H9 (cell line): ENCODE measurements at regions not wholly inside any gene's neighbourhood (a gene's known extent, or its start where the extent isn't known, plus 50 kb on each side); places are given as distances from the start of the nearest gene placed in this dataset.

Experiments used
- DNase-seq: peaks from one replicate; pipeline ENCODE4 v3.0.0-alpha.2; 2017
- H2AFZ ChIP-seq: one replicate; pipeline ENCODE4 v1.6.1; 2013; ENCODE audit warnings: mild to moderate bottlenecking, low read length, control low read depth, moderate library complexity
- H2AK5ac ChIP-seq: 2 replicates; pipeline ENCODE4 v1.6.1; 2013; ENCODE audit warnings: low read length, control low read depth, mixed read lengths; ENCODE audit not compliant: insufficient read length
- H2BK120ac ChIP-seq: one replicate; pipeline ENCODE4 v1.6.1; 2013; ENCODE audit warnings: low read depth, mild to moderate bottlenecking, low read length, control low read depth, inconsistent platforms; ENCODE audit not compliant: poor library complexity, severe bottlenecking
- H2BK12ac ChIP-seq: 2 replicates; pipeline ENCODE4 v1.6.1; 2013; ENCODE audit warnings: low read length, control low read depth, mixed read lengths, low read depth; ENCODE audit not compliant: insufficient read length
- H2BK15ac ChIP-seq: 2 replicates; pipeline ENCODE4 v1.6.1; 2013; ENCODE audit warnings: low read depth, low read length, control low read depth
- H2BK20ac ChIP-seq: one replicate; pipeline ENCODE4 v1.6.1; 2013; ENCODE audit warnings: low read depth, mild to moderate bottlenecking, low read length, control low read depth, inconsistent platforms; ENCODE audit not compliant: poor library complexity, severe bottlenecking
- H2BK5ac ChIP-seq: 2 replicates; pipeline ENCODE4 v1.6.1; 2013; ENCODE audit warnings: low read length, control low read depth, mixed read lengths; ENCODE audit not compliant: insufficient read length
- H3K14ac ChIP-seq: 2 replicates; pipeline ENCODE4 v1.6.1; 2013; ENCODE audit warnings: low read length, control low read depth; ENCODE audit not compliant: insufficient read depth
- H3K18ac ChIP-seq: 2 replicates; pipeline ENCODE4 v1.6.1; 2013; ENCODE audit warnings: low read depth, mild to moderate bottlenecking, mixed read lengths, low read length, control low read depth; ENCODE audit not compliant: insufficient read length
- H3K23ac ChIP-seq: 2 replicates; pipeline ENCODE4 v1.6.1; 2013; ENCODE audit warnings: low read length, control low read depth, mixed read lengths, low read depth; ENCODE audit not compliant: insufficient read length
- H3K23me2 ChIP-seq: 2 replicates; pipeline ENCODE4 v1.6.1; 2013; ENCODE audit warnings: low read depth, mild to moderate bottlenecking, mixed read lengths, low read length, control low read depth; ENCODE audit not compliant: insufficient read length, poor library complexity, severe bottlenecking
- H3K27ac ChIP-seq: 2 replicates; pipeline ENCODE4 v1.5.1; 2013; ENCODE audit warnings: low read length, control low read depth, mixed read lengths, low read depth; ENCODE audit not compliant: insufficient read length
- H3K27me3 ChIP-seq: 2 replicates; pipeline ENCODE4 v1.6.1; 2013; ENCODE audit warnings: low read length, control low read depth, inconsistent platforms; ENCODE audit not compliant: insufficient read depth
- H3K4ac ChIP-seq: 2 replicates; pipeline ENCODE4 v1.6.1; 2013; ENCODE audit warnings: low read depth, mild to moderate bottlenecking, control low read depth, inconsistent platforms, low read length, moderate library complexity
- H3K4me1 ChIP-seq: 2 replicates; pipeline ENCODE4 v1.6.1; 2013; ENCODE audit warnings: low read length, control low read depth, inconsistent platforms; ENCODE audit not compliant: insufficient read depth
- H3K4me2 ChIP-seq: 2 replicates; pipeline ENCODE4 v1.6.1; 2013; ENCODE audit warnings: low read length, control low read depth, mixed read lengths; ENCODE audit not compliant: insufficient read length, insufficient read depth
- H3K56ac ChIP-seq: 2 replicates; pipeline ENCODE4 v1.6.1; 2013; ENCODE audit warnings: low read depth, mild to moderate bottlenecking, mixed read lengths, low read length, control low read depth; ENCODE audit not compliant: insufficient read length
- H3K79me1 ChIP-seq: 2 replicates; pipeline ENCODE4 v1.6.1; 2013; ENCODE audit warnings: low read depth, mild to moderate bottlenecking, moderate library complexity, low read length, control low read depth, inconsistent platforms; ENCODE audit not compliant: insufficient read depth, poor library complexity, severe bottlenecking
- H3K79me2 ChIP-seq: 2 replicates; pipeline ENCODE4 v1.6.1; 2013; ENCODE audit warnings: low read length, control low read depth, inconsistent platforms; ENCODE audit not compliant: insufficient read depth
- H3K9ac ChIP-seq: 2 replicates; pipeline ENCODE4 v1.6.1; 2013; ENCODE audit warnings: low read length, control low read depth, mixed read lengths; ENCODE audit not compliant: insufficient read length; ENCODE audit errors: extremely low read depth
- H3K9me3 ChIP-seq: one replicate; pipeline ENCODE4 v1.6.1; 2013; ENCODE audit warnings: low read depth, low read length, inconsistent platforms; ENCODE audit not compliant: control insufficient read depth
- H3T11ph ChIP-seq: one replicate; pipeline ENCODE4 v1.6.1; 2013; ENCODE audit warnings: mild to moderate bottlenecking, low read length, control low read depth, inconsistent platforms
- H4K20me1 ChIP-seq: one replicate; pipeline ENCODE4 v1.6.1; 2013; ENCODE audit not compliant: control insufficient read depth, insufficient read length, insufficient read depth
- H4K5ac ChIP-seq: 2 replicates; pipeline ENCODE4 v1.6.1; 2013; ENCODE audit warnings: low read depth, mild to moderate bottlenecking, mixed read lengths, low read length, control low read depth; ENCODE audit not compliant: insufficient read length
- H4K8ac ChIP-seq: replicated peaks from 2 replicates; pipeline ENCODE4 v1.6.1; 2013; ENCODE audit warnings: low read length, control low read depth, mixed read lengths, low read depth; ENCODE audit not compliant: insufficient read length
- H4K91ac ChIP-seq: 2 replicates; pipeline ENCODE4 v1.6.1; 2013; ENCODE audit warnings: low read depth, mild to moderate bottlenecking, moderate library complexity, mixed read lengths, low read length, control low read depth; ENCODE audit not compliant: insufficient read length
- H3K27ac Mint-ChIP-seq, 3 experiments: 2 replicates in 2 of 3; 3 replicates in 1 of 3; pipeline ENCODE4 v1.8.0; 2020 to 2021; ENCODE audit warnings: mixed read lengths in 3 of 3, mild to moderate bottlenecking in 1 of 3, moderate library complexity in 1 of 3
- H3K27me3 Mint-ChIP-seq: 2 replicates; pipeline ENCODE4 v1.8.0; 2021; ENCODE audit warnings: low read depth, mild to moderate bottlenecking, moderate library complexity, mixed read lengths
- H3K36me3 Mint-ChIP-seq, 3 experiments: 2 replicates in 2 of 3; 3 replicates in 1 of 3; pipeline ENCODE4 v1.8.0; 2020 to 2021; ENCODE audit warnings: low read depth in 3 of 3, mixed read lengths in 3 of 3; ENCODE audit not compliant: insufficient read depth in 1 of 3
- H3K4me1 Mint-ChIP-seq, 2 experiments: 2 replicates each; pipeline ENCODE4 v1.8.0; 2020; ENCODE audit warnings: mixed read lengths in 2 of 2
- H3K4me3 Mint-ChIP-seq, 2 experiments: 2 replicates in 1 of 2; 3 replicates in 1 of 2; pipeline ENCODE4 v1.8.0; 2020 to 2021; ENCODE audit warnings: mild to moderate bottlenecking in 2 of 2, mixed read lengths in 2 of 2, moderate library complexity in 1 of 2
- H3K9me3 Mint-ChIP-seq, 2 experiments: 2 replicates in 1 of 2; 3 replicates in 1 of 2; pipeline ENCODE4 v1.8.0; 2020; ENCODE audit warnings: mild to moderate bottlenecking in 2 of 2, mixed read lengths in 2 of 2, moderate library complexity in 1 of 2
- WGBS: extraction: QIAGEN DNeasy Blood & Tissue Kit; methylation state at CpG from one replicate; pipeline ENCODE4 v1.1.7; 2013; ENCODE audit warnings: missing lambda C conversion rate, low lambda C conversion rate, mixed read lengths; ENCODE audit not compliant: insufficient read length; ENCODE audit errors: extremely low coverage; 5-methylcytosine and 5-hydroxymethylcytosine counted together
- TF ChIP-seq, protein P1 (sequence below): fragments of 200-600 bp; sonication (generic); conservative IDR thresholded peaks from 3 replicates; pipeline ENCODE4 v1.8.0; 2021; ENCODE audit warnings: antibody characterized with exemption, mild to moderate bottlenecking

GRCh38 chr2:126599062-126599461 is 56.9 kb upstream of the GYPC start:
- peaks cover 0 to 7% of the 10 kb centered on the region in 2 experiments; a peak in 2 of 4 replicates for H3K4me1 Mint-ChIP-seq
- no peak overlapping the region for H2BK120ac ChIP-seq
- H4K5ac ChIP-seq: no peak overlapping the region
- H3K27ac ChIP-seq: no peak overlapping the region
- TF ChIP-seq, protein P1, sequence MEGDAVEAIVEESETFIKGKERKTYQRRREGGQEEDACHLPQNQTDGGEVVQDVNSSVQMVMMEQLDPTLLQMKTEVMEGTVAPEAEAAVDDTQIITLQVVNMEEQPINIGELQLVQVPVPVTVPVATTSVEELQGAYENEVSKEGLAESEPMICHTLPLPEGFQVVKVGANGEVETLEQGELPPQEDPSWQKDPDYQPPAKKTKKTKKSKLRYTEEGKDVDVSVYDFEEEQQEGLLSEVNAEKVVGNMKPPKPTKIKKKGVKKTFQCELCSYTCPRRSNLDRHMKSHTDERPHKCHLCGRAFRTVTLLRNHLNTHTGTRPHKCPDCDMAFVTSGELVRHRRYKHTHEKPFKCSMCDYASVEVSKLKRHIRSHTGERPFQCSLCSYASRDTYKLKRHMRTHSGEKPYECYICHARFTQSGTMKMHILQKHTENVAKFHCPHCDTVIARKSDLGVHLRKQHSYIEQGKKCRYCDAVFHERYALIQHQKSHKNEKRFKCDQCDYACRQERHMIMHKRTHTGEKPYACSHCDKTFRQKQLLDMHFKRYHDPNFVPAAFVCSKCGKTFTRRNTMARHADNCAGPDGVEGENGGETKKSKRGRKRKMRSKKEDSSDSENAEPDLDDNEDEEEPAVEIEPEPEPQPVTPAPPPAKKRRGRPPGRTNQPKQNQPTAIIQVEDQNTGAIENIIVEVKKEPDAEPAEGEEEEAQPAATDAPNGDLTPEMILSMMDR: no peak
- no peak overlapping the region for H4K8ac ChIP-seq
- H3K79me2 ChIP-seq: no peaks in the 10 kb centered on the region
- no peaks in the 10 kb centered on the region for H3K23me2 ChIP-seq
- peaks cover 2% of the 10 kb centered on the region for H3K27me3 Mint-ChIP-seq
- H3K9me3 ChIP-seq: no peaks in the 10 kb centered on the region
- no peak overlapping the region for H3K4ac ChIP-seq
- no peak overlapping the region for H2BK12ac ChIP-seq
- H2BK20ac ChIP-seq: no peak overlapping the region
- peaks cover 0 to 2% (median 2%) of the 10 kb centered on the region in 3 experiments; a peak in 3 of 7 replicates for H3K36me3 Mint-ChIP-seq
- no peak overlapping the region for H3K14ac ChIP-seq
- H3T11ph ChIP-seq: no peak overlapping the region
- H3K9me3 Mint-ChIP-seq: peaks cover 7% of the 10 kb centered on the region in 2 experiments; a peak in 4 of 5 replicates
- H3K56ac ChIP-seq: no peak overlapping the region
- no peak for DNase-seq
- no CpG with 5 or more reads among the region's 2 CpGs for WGBS
- H3K27me3 ChIP-seq: no peaks in the 10 kb centered on the region
- no peaks in the 10 kb centered on the region for H3K79me1 ChIP-seq
- no peak overlapping the region for H2BK5ac ChIP-seq
- no peak overlapping the region for H3K4me2 ChIP-seq
- H3K9ac ChIP-seq: no peak overlapping the region
- no peaks in the 10 kb centered on the region for H3K4me1 ChIP-seq
- H2BK15ac ChIP-seq: no peak overlapping the region
- H2AK5ac ChIP-seq: no peak overlapping the region
- no peak overlapping the region for H3K4me3 Mint-ChIP-seq
- no peak overlapping the region for H3K27ac Mint-ChIP-seq
- no peak overlapping the region for H3K23ac ChIP-seq
- no peaks in the 10 kb centered on the region for H4K20me1 ChIP-seq
- no peak overlapping the region for H4K91ac ChIP-seq
- H2AFZ ChIP-seq: no peak overlapping the region
- H3K18ac ChIP-seq: no peak overlapping the region
